ENCODE measurements at regions not wholly inside any gene's neighbourhood (a gene's known extent, or its start where the extent isn't known, plus 50 kb on each side); places are given as distances from the start of the nearest gene placed in this dataset.
A peak's percentile ranks its signal among the peaks of the same experiment; 100 is the strongest.

GRCh38 chr12:28099871-28100270 is 90.4 kb upstream of the CCDC91 start:
- WGBS, 2 donors = 64 to 72% methylated on average over 2 of the region's 2 CpGs
- H3K36me3 ChIP-seq = no peaks in the 10 kb centered on the region

DNA sequence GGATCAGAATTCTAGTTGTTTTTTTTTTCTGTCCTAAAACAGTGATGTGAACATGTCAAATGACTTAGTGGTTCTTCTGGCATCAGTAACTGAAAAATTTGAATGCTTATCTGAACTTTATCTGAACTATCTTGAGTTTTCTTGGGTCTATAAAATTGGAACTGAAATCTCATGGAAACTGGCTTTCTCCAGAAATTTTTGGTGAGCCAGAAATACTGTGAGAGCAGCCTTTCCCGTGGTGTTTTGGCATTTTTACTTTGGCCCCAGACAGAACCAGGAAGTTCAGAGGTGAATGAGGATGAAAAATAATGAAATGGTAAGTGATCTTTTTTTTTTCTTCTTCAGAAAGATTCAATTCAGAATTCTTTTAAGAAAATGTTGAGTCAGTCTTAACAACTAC is 89.5 kb upstream of the CCDC91 start:
- WGBS, 2 donors = 59 to 61% methylated on average over 1 of the region's 1 CpG
- H3K4me1 ChIP-seq = no peaks in the 10 kb centered on the region
- H3K27ac ChIP-seq = no peak overlapping the region
- DNase-seq (no peak), ATAC-seq (ENCODE audit: low FRiP score in 2 of 2) (no peak)
- H3K27me3 ChIP-seq = no peaks in the 10 kb centered on the region
- TF ChIP-seq POLR2A (IDR thresholded peaks at IDR 0.05) = no peak
- no peak for TF ChIP-seq EP300 (IDR thresholded peaks at IDR 0.05)
- no peak for TF ChIP-seq CTCF (IDR thresholded peaks at IDR 0.05)
- TF ChIP-seq POLR2AphosphoS5 (IDR thresholded peaks at IDR 0.05) = no peak
- H3K36me3 ChIP-seq = no peaks in the 10 kb centered on the region
- no peaks in the 10 kb centered on the region for H3K9me3 ChIP-seq
- no peak overlapping the region for H3K4me3 ChIP-seq

More at GRCh38 chr12:28099871-28100270, 90.4 kb upstream of the CCDC91 start:
- Histone ChIP-seq H3K9me3 (no peaks in the 10 kb centered on the region), H3K4me3 (no peak overlapping the region), H3K4me1 (no peaks in the 10 kb centered on the region), H3K27me3 (no peaks in the 10 kb centered on the region), H3K27ac (no peak overlapping the region)
- ATAC-seq (ENCODE audit: low FRiP score in 2 of 2) (no peak), DNase-seq (no peak)
- TF ChIP-seq EP300 (IDR thresholded peaks at IDR 0.05) (no peak), POLR2A (IDR thresholded peaks at IDR 0.05) (no peak), CTCF (IDR thresholded peaks at IDR 0.05) (no peak), POLR2AphosphoS5 (IDR thresholded peaks at IDR 0.05) (no peak)

DNA sequence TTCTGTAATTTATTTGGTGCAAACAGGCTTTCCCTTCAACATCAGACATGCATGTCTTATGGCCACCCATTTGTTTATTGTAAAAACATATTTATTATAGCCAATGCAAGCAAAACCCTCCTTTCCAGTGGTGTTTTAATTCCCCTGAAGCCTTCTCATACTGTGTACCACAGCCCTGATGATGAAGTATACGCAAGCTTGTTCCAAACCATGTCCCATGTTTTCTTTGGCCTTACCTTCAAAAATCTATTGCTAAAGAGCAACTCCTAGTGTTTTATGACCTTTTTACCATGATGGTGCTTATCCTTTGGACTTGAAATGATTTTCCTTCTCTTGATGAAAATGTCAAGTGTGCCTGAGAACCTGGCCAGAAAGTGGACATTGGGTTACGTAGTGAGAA is 85.9 kb upstream of the CCDC91 start:
- WGBS, 2 donors = 65 to 77% methylated on average over 2 of the region's 2 CpGs
- TF ChIP-seq POLR2AphosphoS5 (IDR thresholded peaks at IDR 0.05) = no peak
- no peak for TF ChIP-seq CTCF (IDR thresholded peaks at IDR 0.05)
- no peak for TF ChIP-seq POLR2A (IDR thresholded peaks at IDR 0.05)
- no peak for TF ChIP-seq EP300 (IDR thresholded peaks at IDR 0.05)
- no peaks in the 10 kb centered on the region for H3K27me3 ChIP-seq
- DNase-seq (no peak), ATAC-seq (ENCODE audit: low FRiP score in 2 of 2) (peak in 1 of 2 donors; percentile 52)
- no peaks in the 10 kb centered on the region for H3K4me1 ChIP-seq
- no peak overlapping the region for H3K4me3 ChIP-seq
- no peak overlapping the region for H3K27ac ChIP-seq
- H3K9me3 ChIP-seq = no peaks in the 10 kb centered on the region
- H3K36me3 ChIP-seq = no peaks in the 10 kb centered on the region

GRCh38 chr12:28104903-28105864 is 85.1 kb upstream of the CCDC91 start:
- no peaks in the 10 kb centered on the region for H3K9me3 ChIP-seq
- no peaks in the 10 kb centered on the region for H3K36me3 ChIP-seq
- ATAC-seq (ENCODE audit: low FRiP score in 2 of 2) (peak in 1 of 2 donors; percentile 79), DNase-seq (no peak)
- TF ChIP-seq CTCF (IDR thresholded peaks at IDR 0.05) = no peak
- no peak for TF ChIP-seq EP300 (IDR thresholded peaks at IDR 0.05)
- no peak for TF ChIP-seq POLR2A (IDR thresholded peaks at IDR 0.05)
- no peak for TF ChIP-seq POLR2AphosphoS5 (IDR thresholded peaks at IDR 0.05)
- no peak overlapping the region for H3K4me3 ChIP-seq
- H3K27ac ChIP-seq = no peak overlapping the region
- 80 to 84% methylated on average over 3 of the region's 3 CpGs for WGBS, 2 donors
- H3K4me1 ChIP-seq = no peaks in the 10 kb centered on the region
- no peaks in the 10 kb centered on the region for H3K27me3 ChIP-seq

All from upper lobe of left lung (tissue), 6 donors.